HG02798 (cell line): ENCODE measurements at regions not wholly inside any gene's neighbourhood (a gene's known extent, or its start where the extent isn't known, plus 50 kb on each side); places are given as distances from the start of the nearest gene placed in this dataset.
"Not testable (repeated sequence)": the region's sequence is repeated elsewhere in the genome, so short reads cannot be mapped to it uniquely, and the experiment has no call there.

ENCODE experiments used
- ATAC-seq: cut with Tn5 transposase; IDR thresholded peaks from one replicate; pipeline ENCODE4 v1.9.1; 2021; ENCODE audit warnings: mild to moderate bottlenecking; ENCODE audit not compliant: unreplicated experiment, poor library complexity

DNA sequence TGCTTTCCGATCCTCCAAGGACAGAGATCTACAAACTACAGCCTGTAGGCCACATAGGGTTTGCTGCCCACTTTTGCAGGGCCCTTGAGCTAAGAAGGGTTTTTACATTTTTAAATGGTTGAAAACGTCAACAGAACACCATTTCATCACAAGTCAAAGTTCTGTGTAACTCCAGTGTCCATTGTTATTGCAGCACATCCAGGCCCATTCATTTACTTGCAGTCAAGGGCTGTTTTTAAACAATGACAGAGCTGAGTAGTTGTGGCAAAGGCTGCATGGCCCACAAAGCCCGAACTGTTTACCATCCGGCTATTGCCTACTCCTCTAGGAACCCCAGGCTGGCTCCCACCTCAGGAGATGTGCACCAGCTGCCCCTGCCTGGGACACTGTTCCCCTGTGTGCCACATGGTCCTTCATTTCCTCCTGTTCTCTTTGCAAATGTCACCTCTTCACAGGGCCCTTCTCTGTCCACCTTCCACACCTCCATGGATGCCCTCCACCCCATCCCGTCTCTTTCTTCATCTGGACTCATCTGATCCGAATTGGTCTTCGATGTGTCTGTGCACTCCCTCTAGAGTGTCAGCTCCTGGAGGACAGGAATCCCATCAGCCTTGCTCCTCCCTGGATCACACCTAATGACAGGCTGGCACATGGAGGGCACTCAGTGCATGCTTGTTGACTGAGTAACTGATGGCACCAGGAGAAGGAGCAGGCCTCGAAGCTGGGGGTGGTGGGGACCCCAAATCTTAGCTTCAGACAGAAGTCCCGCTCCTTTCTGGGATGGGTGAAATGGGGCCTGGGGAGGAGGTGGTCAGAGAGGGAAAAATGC, 69.5 kb upstream of the IQSEC1 start:
- no peak for ATAC-seq

DNA sequence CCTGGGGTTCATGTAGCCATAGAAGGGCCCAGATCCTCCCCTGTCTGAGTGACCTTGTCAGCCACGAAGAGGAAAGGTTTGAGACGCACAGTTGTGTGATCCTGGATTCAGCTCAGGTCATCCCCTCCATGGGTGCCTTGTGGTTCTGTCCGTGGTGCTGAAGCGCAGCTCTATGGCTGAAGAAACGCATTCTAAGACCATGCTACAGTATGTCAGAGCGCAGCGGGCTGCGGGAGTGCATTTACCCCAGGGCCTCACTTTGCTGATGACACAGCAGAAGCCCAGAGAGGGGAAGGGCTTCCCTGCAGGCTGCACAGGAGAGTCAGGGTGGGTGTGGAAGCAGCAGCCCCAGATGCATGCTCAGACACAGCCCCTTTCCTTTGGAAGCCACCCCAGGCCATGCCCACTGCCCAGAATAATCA, 68.8 kb upstream of the IQSEC1 start:
- ATAC-seq = no peak

DNA sequence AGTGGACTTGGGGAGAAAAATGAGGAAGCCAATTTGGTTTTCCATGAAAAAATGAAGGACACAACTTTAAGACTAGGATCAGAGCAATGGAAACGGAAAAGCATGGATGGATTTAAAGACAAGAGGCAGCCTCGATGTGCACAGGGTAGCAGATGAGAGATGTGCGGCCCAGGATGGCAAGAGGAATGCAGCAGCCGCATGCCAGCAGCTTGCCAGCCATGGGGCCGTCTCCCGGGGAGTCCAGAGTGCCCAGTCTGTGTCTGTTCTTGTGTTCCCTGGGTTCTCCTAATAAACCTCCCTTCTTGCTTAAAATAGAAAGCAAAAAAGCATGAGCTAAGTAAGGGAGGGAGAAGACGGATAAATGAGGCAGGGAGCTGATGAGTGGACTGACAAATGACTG, 68.0 kb upstream of the IQSEC1 start:
- no peak for ATAC-seq

DNA sequence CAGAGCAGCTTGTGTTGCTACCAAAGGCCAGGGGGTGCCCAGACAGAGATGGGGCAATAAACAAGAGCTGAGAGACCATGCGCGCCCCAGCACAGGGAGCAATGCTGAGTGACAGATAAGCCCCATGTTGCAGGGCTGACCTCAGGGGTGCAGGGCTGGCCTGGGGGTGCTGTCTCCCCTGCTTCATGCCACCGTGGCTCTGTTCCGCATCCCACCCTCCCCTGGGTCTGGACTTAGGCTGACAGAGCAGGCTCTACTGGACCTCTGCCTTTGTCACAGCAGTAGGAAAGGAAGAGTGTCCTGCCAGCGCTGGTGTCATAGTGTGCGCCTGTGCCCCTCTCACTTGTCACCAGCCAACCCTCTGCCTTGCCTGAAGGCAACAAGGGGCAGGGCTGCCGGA, 67.4 kb upstream of the IQSEC1 start:
- ATAC-seq = no peak

DNA sequence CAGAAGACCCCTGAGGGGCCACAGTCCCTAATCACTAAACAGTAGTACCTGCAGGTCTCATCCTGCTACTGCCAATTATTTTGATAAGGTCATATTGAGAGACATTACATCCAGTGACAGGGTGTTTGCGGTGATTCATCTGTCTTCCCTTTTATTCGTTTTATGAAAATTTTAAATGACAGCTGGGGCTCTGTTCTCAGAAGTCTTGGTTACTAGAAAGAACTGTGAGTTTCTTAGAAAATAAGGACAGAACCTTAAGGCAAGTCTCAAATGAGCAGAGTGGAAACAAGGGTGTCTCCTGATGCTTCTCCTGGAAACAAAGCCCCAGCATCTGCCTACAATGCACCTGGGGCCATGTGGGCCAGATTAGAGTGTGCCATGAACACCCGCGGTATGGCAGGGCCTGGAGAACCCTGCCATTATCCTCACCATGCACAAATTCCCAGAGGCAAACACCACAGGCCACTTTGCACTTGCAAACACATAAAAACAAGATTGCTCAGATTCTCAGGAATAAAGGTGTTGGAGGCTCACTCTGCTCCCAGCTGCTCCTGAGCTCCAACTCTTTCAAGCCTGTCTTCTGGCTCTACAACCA, 66.3 kb upstream of the IQSEC1 start:
- ATAC-seq = no peak

DNA sequence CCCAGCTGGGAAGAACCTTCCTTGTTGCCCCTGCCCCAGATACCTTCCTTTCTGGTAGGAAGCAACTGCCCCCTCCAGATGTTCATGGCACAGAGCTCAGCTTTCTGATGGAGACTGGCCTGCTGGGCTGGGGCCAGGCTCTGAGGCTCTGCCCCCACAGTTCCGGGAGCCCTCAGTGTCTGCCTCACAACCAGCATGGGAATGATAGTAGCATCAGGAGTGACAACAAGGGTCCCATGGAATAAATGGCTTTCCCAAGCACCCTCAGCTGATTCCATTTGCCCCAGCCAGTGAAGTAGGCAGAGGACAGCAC, 65.6 kb upstream of the IQSEC1 start:
- no peak for ATAC-seq

DNA sequence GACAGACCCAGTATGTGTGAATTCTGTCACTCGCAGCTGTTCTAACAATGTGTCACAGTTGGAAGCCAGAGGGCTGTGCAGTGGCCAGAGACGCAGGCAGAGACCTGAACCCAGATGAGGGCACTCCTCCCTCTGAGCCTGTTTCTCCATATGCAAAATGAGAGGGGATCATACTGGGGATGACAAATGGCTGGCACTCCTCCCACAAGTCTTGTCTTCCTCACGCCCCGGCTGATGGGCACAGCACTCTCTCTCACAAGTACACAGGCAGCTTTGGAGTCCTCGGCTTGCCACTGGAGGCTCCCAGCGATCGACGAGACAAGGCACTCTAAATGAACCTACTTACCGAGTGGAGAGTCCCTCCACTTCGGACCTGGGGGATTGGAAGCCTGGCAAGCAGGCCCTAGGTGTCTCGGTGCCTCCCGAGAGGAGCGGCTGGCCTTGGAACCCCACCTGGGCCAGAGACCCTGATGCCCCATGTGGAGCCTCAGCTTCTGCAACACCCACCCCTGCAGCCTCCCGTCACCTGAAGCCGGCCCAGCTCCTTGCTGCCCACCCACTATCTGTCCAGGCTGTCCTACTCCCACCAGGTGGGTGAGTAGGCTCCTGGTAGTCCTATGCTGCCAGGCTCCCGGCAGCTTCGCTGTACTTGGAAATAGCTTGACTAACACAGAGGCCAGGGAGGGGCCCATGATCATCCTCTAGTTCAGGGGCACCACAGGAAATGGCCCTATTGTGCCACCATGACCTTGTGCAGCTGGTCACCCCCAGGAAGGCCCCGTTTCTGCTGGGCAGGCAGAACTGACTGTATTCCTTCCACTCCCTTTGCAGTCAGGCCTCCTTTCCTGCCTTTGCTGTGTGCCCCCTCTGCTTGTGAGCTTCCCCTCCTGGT, 65.0 kb upstream of the IQSEC1 start:
- no peak for ATAC-seq

DNA sequence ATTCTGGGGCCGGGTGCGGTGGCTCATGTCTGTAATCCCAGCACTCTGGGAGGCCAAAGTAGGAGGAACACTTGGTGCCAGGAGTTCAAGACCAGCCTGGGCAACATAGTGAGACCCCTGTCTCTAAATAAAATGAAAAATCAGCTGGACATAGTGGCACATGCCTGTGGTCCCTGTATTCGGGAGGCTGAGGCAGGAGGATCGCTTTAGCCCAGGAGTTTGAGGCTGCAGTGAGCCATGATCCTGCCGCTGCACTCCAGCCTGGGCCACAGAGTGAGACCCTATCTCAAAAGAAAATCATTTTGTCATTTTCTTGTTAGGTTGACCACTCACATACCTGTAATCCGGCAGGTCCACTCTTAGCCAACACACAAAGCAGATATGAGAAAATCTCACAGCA, 63.6 kb upstream of the IQSEC1 start:
- ATAC-seq = not testable (repeated sequence)

DNA sequence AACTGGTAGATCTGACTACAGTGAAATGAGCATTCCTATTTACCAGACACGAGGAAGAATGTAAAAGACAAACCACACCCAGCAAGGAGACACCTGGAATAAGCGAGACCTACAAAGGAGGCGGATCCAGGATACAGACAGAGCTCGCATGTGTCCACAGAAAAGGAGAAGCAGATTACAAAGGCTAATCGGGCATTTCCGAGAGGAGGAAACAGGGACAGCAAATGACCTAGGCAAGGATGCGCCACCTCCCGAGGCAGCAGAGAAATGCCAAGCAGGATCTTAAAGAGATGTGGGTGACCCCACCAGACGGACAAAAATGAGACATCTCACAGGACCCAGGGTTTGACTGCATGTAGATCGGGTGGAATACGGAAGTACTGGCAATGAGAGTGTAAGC, 63.2 kb upstream of the IQSEC1 start:
- no peak for ATAC-seq

DNA sequence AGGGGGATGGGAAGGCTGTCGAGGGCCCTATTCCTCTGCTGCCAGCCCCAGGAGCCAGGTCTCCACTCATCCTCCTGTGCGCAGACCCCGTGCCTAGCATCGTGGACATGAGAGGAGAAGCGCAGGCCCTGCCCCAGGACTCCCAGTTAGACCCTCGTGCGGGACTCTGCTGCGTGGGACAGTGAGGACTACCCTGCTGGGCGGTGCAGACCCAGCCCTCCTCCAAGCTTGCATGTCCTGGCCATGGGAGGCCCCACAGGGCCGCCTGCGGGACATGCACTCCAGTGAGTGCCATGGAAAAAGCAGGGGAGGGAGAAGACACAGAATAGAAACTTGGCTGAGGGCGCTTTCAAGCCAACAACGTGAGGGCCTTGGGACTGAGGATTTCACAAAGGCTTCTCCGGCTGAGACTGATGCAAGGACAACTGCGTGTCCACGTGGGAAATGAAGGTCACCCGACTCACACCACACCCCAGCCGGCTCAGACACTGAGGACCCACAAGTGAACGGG, 62.6 kb upstream of the IQSEC1 start:
- ATAC-seq = no peak

DNA sequence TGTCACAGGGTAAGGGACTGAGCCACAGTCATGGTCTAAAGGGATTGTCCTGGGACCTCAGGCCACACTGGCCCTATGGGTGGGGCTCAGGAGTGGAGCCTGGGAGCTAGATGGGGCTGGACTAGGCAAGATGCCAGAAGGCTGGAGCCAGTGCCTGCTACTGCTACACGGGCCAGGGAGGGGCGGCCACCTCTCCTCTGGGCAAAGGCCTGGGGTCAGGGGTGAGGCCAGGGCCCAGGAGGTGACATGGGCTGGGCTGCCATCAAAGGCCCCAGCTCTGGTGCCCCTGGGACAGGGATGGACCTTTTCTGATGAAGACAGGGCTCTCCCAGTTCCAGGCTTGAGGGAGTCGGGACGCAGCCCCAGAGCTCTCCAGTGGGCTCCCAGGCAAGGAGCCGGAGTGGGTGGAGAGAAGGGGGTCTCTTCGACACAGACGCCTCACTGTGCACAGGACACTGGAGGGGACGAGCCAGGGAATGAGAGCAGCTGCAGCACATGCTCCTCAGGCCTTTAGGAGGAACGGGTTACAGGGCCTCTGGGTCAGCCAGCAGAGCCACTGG, 62.1 kb upstream of the IQSEC1 start:
- ATAC-seq = no peak

DNA sequence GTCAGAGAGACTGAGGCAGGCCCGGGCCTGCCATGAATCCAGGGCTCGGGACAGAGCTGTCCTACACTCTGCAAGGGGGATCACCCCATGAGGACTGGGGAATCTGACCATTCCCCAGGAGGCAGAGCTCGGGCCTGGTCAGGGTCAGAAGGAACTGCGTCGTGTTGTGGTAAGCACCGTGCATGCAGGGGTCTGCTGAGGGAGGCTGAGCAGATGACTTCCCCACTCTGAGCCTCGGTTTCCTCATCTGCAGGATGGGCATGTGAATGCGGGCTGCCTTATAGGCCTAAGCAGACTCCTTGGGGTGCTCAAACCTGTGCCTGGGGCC, 61.6 kb upstream of the IQSEC1 start:
- no peak for ATAC-seq

DNA sequence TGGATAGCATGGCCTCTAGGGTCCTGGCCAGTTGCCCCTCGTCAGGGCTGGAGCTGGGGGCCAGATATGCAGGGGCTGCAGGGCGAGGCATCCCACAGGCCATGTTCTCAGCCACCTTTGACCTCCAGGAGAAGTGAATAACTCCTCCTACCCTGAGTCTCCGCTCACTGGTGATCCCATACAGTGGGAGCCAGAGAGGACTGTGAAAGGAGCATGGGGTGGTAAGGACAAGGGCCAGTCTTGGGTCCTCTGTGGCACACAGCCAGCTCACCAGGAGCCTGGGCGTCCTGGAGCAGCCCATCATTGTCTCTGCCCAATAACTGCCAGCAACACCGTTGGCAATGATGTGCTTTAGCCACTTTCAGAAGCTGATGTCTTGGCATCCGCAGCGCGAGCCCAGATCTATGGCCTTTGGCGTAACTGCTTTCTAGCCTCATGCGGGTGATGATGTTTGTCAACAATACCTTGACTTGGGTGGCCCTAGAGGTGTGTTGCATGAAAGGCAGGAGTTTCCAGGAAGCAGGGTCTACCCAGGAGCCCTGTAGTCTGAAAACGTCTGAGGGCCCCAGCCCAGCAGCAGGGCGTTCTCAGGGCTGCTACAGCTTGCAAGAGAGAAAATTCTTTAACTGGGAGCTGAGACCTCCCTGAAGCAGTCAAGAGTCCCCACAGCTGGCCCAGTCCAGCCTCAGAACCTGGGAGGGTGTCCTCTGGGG, 61.1 kb upstream of the IQSEC1 start:
- ATAC-seq = no peak

DNA sequence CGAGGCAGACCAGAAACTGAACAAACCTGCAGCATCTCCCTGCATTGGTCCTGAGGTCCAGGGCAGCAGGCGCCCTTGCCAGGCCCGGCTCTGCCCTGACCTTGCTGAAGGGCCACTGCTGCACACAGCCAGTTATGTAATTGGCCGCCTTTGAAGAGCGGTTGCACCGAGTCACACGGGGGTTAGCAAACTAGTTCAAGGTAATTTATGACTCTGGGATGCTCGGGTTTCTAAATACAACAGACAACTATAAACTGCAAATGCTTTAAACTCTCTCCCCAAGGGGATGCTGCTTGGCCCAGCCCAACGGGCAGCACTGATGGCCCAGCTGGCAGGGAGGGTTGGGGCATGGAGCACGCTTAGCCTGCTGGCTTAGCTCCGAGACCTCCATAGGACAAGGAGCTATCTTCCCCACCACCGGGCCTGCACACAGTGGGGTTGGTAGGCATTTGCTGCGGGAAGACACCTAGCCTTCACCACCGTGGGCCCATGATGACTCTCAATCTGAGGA, 60.3 kb upstream of the IQSEC1 start:
- no peak for ATAC-seq

DNA sequence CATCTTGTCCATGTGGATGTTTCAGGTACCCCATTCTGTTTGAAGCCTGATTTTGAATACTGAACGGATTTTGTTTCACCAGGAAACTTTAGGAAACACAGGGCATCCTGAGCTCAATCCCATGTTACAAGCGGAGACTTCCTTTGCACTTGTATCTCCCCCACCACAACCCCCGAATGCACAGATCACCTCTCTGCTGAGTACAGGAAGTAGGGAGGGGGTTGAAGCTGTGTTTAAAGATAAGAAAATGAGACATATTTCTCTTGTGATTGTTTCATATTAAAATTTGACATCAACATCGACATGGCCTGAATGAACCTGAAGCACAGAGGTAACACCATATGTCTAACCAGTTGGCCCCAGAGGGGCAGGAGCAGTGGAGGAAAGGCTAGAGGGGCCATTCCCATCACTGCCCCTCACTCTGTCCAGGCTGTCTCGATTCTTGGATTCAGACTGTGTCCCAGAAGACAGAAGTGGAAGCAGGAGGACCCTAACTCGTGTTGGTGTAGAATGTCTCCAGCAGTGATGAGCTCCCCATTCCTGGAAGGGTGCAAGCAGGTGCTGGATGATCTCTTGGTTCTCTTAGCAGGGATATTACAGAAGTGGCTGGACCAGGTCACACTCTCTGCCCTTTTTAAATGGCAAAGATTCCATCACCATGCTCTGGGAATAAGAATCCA, 59.6 kb upstream of the IQSEC1 start:
- no peak for ATAC-seq

DNA sequence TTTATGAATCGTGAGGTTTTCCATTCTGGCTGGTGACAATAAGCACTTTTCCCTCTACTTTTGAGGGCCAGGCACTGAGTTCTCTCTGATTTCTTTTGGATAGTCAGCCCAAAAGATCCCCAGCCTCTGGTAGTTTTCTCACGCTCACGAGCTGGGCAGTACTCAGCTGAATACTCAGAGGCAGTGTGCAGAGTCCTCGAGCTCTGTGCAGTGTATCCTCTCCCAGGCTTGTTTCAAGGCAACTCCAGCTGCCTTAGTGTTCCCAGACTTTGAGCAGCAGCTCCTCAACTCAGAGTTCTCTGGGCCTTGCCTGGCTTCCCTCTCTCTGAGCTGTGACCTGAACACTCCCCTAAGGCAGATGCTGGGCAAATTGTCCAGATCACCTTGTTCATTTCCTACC, 59.1 kb upstream of the IQSEC1 start:
- ATAC-seq = no peak

DNA sequence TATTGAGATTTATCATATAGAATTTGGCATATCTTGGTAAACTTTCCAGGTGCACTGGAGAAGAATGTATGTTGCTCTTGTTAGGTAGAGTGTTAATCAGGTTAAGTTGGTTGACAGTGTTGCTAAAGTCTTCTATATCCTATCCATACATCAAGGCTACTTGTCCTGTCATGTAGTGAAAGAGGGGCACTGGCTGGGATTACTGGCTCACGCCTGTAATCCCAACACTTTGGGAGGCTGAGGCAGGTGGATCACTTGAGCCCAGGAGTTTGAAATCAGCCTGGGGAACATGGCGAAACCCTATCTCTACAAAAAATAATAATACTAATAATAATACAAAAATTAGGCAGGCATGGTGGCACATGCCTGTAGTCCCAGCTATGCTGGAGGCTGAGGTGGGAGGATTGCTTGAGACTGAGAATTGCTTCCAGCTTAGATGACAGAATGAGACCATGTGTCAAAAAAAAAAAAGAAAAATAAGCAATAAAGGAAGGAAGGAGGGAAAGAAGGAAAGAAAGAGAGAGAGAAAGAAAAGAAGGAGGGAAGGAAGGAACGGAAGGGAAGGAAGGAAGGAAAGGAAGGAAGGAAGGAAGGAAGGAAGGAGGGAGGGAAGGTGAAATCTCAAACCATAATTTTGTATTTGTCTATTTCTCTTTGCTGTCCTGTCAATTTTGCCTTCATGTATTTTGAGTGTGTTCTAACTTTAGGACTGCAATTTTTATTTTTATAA, 57.4 kb upstream of the IQSEC1 start:
- ATAC-seq = no peak

DNA sequence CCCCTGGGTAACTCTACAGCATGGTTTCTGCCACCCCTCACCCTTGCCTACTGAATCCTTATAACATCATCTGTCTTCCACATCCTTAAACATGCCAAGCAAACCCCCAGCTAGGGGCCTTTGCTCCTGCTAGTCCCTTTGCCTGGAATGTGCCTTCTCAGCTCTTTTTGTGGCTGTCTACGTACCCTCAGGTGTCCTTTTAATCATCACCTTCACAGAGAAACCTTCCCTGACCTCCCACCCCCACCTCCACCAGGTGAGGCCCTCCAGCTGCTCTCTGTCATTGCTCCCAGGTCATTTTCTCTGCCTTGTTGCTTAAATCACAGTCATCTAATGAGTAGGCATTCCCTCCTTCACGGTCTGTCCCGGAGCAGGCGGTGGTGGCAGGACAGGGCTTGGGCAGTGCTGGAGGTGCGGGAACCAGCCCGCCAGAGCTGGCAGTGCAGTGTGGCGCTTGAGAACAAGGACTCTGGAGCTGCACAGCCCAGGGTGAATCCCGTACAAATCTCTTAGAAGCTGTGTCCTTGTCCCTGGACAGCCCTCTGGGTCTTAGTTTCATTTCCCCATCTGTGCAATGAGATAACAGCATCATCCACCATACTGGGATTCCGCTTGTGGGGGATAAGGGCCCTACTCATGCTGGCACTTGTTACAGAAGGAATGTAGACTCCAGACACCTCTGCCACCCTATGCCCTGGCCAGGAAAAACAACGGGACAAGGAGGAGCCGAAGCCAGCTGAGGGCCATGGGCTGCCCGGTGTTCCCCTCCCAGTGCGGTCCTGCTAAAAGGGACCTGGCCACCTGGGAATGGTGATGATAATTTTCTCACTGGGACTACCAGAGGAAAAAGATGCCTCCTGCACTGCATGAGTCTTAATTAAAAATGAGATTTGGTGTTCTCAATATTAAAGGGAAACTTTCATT, 52.1 kb upstream of the IQSEC1 start:
- ATAC-seq = no peak
